Effector CD8-positive, alpha-beta T cell (primary cell): ENCODE measurements at regions not wholly inside any gene's neighbourhood (a gene's known extent, or its start where the extent isn't known, plus 50 kb on each side); places are given as distances from the start of the nearest gene placed in this dataset.
"Not testable (repeated sequence)": the region's sequence is repeated elsewhere in the genome, so short reads cannot be mapped to it uniquely, and the experiment has no call there.

ENCODE experiments used
- DNase-seq: peaks from one replicate; lab custom pipeline; 2025; lab: John Stamatoyannopoulos, UW

DNA sequence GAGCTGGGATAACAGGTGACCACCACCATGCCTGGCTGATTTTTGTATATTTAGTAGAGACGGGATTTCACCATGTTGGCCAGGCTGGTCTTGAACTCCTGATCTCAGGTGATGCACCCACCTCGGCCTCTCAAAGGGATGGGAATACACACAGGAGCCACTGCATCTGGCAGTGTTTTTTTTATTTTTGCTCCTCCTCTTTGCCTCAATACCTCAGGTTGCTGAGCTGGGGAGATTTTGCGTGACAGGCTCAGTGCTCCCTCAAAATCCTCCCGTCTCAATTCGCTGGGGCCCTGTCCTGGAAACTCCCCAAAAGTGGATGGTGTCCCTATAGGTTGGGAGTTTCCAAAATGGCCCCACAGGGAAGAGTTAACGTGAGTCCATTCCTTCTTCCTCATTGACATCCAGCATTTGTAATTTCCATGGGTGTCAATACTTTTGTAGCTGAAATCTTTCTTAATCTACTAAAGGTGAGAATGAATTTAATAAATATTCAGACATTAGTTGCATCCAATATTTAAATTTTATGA is 71.8 kb downstream of the GGTLC2 start:
- no peak for DNase-seq

DNA sequence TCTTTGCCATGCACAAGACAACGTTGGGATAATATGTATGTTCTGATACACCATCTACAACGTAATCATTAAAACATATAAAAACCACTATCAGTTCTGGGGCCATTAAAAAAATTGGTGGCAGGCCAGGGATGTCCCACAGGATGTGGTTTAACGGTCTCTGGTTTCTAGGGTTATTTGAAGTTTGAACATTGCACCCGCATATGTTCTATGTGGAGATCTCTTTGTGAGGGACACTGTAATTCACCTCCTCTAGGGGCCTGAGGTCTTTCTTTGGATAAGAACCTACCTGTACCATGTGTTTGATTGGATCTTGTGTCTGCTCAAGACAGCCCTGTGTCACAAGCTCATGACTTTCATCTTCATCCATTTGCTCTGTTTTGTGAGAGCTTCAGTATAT is 73.2 kb downstream of the GGTLC2 start:
- no peak for DNase-seq

GRCh38 chr22:22720201-22720723 is 75.8 kb downstream of the GGTLC2 start:
- no peak for DNase-seq

GRCh38 chr22:22720724-22721261 is 76.4 kb downstream of the GGTLC2 start:
- no peak for DNase-seq

DNA sequence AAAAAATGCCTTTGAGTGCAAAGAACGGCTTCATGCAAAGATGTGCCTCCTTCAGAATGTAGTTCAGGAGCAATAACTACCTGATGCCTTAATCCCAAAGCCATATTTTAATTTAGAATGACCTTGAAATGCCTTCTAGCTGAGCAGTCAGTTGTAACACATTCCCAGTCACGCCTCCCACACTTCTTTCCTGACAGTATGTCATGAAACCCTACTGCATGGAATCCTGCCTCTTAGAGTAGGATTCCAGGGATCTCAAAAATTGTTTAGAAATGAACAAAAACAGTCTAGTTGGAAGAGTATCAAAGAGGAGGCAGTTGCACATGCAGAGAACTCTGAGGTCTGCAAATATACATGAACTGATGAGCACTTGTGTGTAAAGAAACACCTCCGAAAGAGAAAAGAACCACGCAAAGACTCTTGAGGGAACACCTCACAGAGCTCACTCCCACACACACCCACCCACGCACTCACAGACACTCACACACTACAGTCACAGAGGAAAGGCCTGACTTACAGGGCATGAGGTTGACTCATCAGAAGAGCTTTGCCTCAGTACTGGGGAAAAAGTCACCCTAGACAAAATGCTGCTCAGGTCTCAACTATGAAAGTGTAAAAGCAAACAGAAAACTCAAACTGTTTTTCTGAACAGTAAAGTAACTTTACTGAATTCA is 77.4 kb downstream of the GGTLC2 start:
- DNase-seq, result no peak

- DNase-seq, result no peak
Observed at GRCh38 chr22:22728382-22728781, 84.0 kb downstream of the GGTLC2 start.

- DNase-seq, result no peak
Observed at GRCh38 chr22:22730655-22731373, 86.4 kb downstream of the GGTLC2 start.

DNA sequence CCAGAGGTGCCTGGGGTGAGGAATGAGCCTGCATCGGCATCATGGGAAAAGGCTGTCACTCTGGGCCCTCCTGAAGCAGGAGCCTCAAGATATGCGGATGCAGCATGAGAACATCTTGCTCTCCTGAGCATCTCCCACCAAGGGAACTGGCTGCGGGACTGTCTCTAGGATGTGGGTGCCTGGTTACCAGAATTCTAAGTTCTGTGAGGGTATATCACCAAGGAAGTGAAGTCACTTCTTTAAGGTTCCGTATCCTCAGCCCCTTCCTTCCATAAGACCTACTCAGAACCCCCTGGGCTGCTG is 86.9 kb downstream of the GGTLC2 start:
- no peak for DNase-seq

GRCh38 chr22:22733006-22733405 is 88.6 kb downstream of the GGTLC2 start:
- DNase-seq, result not testable (repeated sequence)

- DNase-seq, result no peak
Observed at GRCh38 chr22:22733881-22734373, 89.5 kb downstream of the GGTLC2 start.

DNA sequence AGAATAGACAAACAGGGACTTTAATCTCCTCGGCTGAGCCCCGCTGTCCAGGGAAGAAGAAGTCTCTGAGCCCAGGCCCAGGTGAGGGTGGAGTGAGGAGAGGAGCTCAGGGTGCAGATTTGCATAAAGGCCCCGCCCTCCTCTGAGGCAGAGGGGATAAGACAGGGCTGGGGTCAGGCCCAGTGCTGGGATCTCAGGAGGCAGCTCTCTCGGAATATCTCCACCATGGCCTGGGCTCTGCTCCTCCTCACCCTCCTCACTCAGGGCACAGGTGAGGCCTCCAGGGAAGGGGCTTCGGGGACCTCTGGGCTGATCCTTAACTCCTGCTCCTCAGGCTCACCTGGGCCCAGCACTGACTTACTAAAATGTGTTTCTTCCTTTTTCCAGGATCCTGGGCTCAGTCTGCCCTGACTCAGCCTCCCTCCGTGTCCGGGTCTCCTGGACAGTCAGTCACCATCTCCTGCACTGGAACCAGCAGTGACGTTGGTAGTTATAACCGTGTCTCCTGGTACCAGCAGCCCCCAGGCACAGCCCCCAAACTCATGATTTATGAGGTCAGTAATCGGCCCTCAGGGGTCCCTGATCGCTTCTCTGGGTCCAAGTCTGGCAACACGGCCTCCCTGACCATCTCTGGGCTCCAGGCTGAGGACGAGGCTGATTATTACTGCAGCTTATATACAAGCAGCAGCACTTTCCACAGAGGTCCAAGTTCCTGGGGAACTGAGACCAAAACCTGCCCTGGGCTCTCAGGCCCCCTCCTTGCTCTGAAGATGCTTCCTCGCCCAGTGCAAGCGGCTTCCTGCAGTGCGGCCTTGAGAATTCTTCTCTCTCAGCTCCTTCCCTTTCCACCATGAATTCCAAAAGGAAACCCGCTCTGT is 90.2 kb downstream of the GGTLC2 start:
- DNase-seq, result not testable (repeated sequence)

DNA sequence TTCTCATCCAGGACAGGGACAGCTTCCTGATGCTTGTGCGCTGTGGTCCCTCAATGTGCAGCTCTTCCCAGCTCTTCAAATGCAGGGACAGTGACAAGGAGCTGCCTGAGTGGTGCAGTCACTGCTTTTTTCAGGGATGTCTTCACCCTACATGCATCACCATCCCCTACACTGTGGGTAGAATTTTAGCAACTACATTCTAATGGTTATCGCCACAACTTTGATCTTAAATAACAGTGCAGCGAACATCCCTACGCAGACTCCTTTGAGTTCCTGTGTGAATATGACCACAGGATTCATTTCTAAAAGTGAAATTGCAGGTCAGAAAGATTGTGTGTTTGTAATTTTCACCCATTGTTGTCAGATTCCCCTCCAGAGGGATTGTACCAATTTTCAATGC is 90.9 kb downstream of the GGTLC2 start:
- not testable (repeated sequence) for DNase-seq

DNA sequence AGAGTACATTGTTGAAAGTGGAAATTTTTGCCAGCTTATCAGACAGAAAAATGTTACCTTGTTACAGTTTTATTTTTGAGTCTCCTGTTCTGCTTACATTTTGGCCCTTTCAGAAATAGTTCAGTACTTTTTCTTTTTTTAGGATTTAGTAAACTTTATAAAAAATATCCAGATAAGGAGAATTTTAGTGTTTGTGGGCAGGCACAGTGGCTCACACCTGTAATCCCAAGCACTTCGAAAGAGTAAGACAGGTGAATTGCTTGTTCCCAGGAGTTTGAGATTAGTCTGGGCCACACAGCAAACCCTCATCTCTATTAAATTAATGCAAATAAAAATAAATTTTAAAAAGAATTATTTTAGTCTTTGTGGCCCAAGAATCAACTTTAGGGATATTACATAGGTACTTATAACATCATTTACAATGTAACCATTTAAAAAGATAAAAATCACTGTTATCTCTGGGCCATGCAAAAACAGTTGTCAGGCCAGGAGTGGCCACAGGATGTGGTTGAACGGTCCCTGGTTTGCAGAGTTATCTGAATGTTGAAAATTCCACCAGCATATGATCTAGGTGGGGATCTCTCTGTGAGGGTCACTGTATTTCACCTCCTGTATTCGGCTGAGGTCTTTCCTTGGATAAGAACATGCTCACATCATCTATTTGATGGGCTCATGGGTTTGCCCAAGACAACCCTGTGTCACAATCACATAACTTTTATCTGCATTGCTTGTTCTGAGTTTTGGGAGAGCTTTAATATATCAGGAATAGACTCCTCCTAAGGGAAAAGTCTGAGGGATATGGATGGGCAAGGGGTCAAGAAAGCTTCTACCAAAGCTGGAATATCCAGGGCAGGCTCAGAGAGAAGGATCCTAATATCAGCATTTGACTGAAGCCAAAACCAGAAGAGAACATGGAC is 91.5 kb downstream of the GGTLC2 start:
- DNase-seq, result no peak

GRCh38 chr22:22737590-22737989 is 93.2 kb downstream of the GGTLC2 start:
- DNase-seq, result no peak

GRCh38 chr22:22738959-22739585 is 94.7 kb downstream of the GGTLC2 start:
- DNase-seq, result no peak

DNA sequence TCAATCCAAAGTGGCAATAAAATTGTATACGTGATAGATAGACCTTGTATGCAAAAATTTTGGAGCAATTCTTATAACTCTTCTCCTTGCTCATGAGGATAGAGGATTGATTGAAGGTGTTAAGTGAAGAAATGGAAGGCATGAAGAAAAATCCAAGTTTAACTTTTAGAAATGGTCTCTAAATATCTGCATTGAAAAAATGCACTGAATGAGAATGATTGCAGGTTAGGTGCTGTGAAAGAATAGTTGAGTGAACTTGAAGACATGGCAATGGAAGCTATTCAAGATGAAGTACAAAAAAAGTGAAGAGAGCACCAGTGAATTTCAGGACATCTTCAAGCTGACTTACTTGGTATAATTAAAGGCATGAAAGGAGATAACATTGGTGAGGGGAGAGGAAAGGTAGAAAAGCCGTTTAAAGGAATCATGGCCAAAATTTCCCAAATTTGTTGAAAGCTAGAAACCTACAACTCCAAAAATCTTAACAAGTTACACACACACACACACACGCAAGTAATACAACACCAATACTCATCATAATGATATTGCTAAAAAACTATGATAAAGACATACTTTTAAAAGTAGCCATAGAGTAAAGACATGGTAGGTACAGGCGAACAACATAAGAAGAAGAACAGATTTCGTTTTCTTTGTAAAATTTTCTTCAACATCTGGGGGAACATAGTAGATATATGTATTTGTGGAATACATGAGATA is 96.3 kb downstream of the GGTLC2 start:
- no peak for DNase-seq

DNA sequence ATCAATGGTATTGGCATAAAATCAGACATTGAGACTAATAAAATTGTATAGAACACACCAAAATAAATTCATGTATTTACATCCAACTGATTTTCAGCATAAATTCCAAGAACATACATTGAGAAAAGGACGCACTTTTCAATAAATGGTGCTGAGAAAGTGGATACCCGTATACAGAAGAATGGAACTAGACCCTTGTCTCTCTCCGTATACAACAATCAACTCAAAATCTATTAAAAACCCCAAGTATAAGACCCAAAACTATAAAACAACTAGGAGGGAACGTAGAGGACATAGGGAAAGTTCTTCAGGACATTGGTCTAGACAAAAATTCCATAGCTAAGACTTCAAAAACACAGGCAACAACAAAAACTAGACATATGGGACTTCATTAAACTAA is 97.4 kb downstream of the GGTLC2 start:
- DNase-seq, result no peak

DNA sequence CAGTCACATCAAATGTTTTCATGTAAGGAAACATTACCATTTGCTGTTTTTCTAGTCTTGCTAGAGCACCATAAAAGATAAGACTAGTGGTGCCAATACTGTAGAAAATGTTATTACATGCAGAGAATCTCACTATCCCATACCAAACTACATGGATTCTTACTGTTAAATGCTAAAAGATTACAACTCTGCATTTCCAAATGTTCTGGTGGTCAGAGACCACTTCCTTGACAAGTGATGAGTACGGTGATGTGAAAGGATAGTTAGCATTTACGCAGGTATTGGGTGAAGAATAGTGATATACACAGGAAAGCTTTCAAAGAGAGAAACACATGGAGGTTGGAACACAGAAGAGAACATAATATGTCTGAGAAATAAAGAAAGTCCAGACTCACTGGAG is 98.2 kb downstream of the GGTLC2 start:
- no peak for DNase-seq

GRCh38 chr22:22743128-22743760 is 98.8 kb downstream of the GGTLC2 start:
- no peak for DNase-seq
